ENCODE measurements at regions not wholly inside any gene's neighbourhood (a gene's known extent, or its start where the extent isn't known, plus 50 kb on each side); places are given as distances from the start of the nearest gene placed in this dataset.

GRCh38 chr1:115412733-115413132 lies 74.7 kb upstream of the NGF start:
- TF ChIP-seq POLR2A (IDR thresholded peaks at IDR 0.05) (no peak), CTCF (IDR thresholded peaks at IDR 0.05) (no peak)
